ENCODE measurements at regions not wholly inside any gene's neighbourhood (a gene's known extent, or its start where the extent isn't known, plus 50 kb on each side); places are given as distances from the start of the nearest gene placed in this dataset.
"Not testable (repeated sequence)": the region's sequence is repeated elsewhere in the genome, so short reads cannot be mapped to it uniquely, and the experiment has no call there.

- peak in 1 of 3 experiments; percentile 25 for DNase-seq
Observed at GRCh38 chr2:145939949-145940348, 1420.0 kb upstream of the ZEB2 start.

DNA sequence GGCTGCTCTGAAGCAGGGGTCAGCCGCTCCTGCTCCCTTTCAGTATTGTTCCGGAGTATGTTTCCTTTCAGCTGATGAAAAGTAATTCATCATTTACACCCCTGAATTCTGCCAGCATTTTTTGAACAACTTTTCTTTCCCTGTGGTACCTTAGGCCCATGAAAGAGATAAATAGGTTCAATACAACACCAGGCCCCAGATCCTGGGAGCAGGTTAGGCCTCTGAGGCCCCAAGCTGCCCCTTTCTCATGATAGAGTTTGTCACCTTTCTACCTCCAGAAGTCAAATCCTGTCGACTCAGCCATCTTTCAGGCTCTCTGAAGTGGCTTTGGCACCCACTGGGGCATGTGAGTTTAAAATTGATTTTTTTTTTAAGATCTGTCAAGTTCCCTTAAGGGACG lies 1415.1 kb upstream of the ZEB2 start:
- DNase-seq = no peak

GRCh38 chr2:145931781-145932395 lies 1412.0 kb upstream of the ZEB2 start:
- peak in 2 of 3 experiments; percentile 68 to 96 for DNase-seq

GRCh38 chr2:145930318-145930717 lies 1410.4 kb upstream of the ZEB2 start:
- peak in 1 of 3 experiments; percentile 41 for DNase-seq

GRCh38 chr2:145927131-145927950 lies 1407.4 kb upstream of the ZEB2 start:
- no peak for DNase-seq

DNA sequence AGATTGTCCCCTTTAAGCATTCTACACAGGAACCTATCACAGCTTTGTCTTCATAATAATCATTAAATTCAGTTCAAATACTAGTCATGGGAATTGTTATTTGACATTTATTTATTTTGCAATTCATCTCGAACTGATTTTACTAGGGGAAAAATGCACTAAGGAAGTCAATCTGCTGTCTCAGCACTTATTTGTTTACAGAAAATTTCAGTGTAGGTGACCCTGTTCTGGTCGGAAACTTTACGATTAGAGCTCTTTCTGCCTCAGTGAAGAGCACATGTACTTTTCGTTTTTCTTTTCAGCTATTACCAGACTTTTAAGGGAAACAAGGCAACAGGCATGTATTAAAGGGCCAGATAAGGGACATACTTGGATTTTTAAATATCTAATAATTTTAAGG lies 1405.7 kb upstream of the ZEB2 start:
- no peak for DNase-seq

DNA sequence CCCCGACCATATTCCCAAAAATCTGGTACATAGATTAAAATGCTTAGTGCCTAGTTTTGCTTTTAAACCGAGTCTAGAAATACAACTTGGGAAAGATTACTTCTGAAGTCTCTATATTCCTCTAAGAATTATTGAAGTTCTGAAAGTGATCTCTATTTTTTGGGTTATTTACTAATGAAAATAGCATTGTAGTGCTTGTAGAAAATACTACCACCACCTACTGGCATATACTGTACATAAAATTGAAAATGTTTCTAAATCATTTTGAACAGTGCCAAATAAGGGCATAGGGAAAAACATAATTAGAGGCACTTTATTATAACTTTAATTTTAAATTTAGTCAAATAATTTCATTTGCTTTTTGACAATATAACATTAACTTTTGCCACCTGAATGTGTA lies 1399.6 kb upstream of the ZEB2 start:
- no peak for DNase-seq

DNA sequence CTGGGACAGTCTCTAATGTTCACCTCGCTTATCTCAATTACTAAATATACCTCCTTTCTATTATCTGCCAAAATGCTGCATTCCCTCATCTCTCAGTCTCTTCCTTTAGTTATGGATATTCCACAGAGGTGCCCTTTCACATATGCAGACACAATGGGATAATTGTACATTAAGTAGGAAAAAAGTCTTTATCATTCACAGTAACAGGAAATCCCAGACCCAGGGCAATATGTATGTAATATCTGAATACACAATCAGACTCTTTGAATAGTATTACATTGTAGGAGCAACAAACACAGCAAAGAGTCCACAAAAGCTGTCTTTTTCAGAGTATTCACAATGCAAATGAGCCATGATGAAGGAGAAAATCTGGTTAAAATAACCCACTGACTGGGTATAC lies 1399.0 kb upstream of the ZEB2 start:
- DNase-seq = no peak

GRCh38 chr2:145916799-145917198 lies 1396.9 kb upstream of the ZEB2 start:
- DNase-seq = no peak

DNA sequence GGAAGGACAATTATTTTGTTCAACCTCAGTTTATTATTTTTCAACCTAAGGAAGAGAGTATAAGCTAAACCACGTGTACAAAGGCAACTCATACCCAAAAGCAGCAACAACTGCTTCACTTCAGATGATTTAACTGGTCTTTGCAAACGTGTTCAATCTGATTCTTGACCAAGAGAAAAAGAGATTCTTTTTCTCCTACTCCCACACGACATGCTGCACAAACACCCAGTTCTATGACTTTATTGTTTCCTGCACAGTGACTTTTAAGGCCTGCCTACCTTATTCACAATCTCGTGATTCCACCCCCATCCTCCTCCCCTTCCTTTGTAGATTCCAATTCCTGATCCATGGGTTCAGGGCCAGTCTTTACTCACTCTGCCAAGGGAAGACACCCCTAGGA lies 1394.8 kb upstream of the ZEB2 start:
- DNase-seq = no peak

DNA sequence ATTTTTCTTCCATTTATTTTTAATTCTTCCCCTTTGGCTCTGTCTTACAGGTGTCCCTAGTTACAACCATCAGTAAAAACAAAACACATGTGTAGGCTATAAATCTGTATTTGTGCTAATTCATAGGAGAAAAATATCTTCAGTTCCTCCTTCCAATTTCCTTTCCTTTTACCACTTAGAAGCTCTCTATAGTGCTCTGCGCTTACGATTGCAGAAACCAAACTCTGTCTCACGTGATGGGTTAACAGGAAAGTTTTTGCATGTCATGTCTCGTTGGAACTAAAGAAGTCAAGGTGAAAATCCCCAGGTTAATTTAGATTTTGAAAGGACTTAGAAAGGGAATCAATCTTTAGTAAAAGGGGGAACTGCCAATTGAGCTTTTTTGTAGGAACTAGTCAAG lies 1390.5 kb upstream of the ZEB2 start:
- DNase-seq = no peak

DNA sequence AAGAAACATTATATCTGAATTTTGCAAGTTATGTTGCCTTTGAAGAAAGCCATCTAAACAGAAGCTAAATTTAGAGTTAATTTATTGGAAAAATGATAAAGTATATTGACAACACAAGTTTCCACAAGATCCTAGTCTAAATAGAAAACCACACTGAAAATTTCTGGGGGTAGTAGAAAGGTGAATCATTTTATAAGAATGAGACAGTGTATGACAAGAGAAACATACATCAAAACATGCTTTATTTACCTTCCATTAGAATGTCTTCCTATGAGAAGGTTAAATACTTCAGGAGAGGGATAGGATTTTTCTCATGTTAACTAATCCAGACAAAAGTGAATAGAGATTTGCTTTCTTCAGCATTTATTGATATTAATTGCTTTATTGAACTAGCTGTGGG lies 1389.8 kb upstream of the ZEB2 start:
- DNase-seq = no peak

GRCh38 chr2:145909175-145909755 lies 1389.3 kb upstream of the ZEB2 start:
- DNase-seq = no peak

- no peak for DNase-seq
Observed at GRCh38 chr2:145906354-145906753, 1386.4 kb upstream of the ZEB2 start.

- no peak for DNase-seq
Observed at GRCh38 chr2:145905371-145905770, 1385.5 kb upstream of the ZEB2 start.

GRCh38 chr2:145897151-145897550 lies 1377.2 kb upstream of the ZEB2 start:
- no peak for DNase-seq

DNA sequence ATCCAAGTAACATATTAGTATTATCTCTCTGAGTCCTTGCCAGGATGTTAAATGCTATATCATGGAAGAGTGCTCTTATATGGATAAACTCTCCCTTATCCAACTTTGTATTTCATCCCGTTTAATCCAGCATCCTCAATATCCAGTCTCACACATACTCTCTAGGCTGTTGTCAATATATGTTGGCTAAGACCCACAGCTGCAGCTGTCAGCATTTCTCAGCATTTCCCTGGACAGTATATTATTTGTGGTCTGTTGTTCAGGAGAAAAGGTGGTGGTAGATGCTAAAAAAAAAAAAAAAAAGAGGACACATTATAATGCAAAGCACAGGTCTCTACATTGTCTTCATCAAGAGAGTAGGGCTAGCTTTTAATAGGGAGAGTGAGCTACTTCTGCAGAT lies 1368.0 kb upstream of the ZEB2 start:
- DNase-seq = no peak

DNA sequence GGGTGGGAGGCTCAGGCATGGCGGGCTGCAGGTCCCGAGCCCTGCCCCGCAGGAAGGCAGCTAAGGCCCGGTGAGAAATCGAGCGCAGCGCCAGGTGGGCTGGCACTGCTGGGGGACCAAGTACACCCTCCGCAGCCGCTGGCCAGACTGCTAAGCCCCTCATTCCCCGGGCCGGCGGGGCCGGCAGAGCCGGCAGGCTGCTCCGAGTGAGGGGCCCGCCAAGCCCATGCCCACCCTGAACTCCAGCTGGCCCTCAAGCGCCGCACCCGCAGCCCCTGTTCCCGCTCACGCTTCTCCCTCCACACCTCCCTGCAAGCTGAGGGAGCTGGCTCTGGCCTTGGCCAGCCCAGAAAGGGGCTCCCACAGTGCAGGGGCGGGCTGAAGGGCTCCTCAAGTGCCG lies 1361.1 kb upstream of the ZEB2 start:
- not testable (repeated sequence) for DNase-seq

GRCh38 chr2:145875016-145875415 lies 1355.1 kb upstream of the ZEB2 start:
- no peak for DNase-seq

- no peak for DNase-seq
Observed at GRCh38 chr2:145874466-145874865, 1354.5 kb upstream of the ZEB2 start.

DNA sequence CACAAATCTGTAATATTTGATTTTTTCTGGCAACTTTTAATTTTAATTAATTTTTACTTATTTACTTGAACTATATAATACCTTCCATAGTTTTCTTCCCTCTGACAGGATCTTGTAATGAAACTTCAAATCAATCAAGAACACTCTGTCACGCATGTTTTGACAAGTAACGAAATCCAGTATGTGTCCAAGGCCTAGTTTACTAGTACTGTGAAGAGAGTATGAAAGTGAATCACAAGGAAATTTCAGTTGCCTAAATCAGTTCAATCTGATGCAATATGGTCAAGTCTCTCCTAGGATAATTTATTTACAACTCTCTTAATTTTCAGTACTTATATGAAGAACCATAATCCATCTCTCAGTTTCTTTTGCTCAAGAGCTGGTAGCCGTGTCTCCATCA lies 1344.6 kb upstream of the ZEB2 start:
- DNase-seq = no peak

GRCh38 chr2:145861940-145862339 lies 1342.0 kb upstream of the ZEB2 start:
- peak in 2 of 3 experiments; percentile 46 to 85 for DNase-seq

DNA sequence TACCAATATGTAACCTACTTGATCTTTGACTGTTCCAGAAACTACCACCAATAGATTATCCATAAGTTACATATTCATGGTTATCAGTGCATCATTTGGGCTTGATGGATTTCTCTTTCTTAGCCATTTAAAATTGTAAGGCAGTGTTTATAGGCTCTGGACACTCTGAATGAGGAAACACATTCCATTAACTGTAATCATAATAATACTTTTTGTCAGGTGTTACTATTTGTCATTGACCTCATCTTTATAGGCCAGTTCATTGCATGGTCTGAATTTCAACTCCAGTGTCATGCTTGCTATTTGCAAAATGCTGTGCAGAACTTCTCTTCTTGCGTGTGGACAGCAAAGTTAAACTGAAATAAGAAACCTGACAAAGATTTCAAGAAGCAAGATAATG lies 1340.2 kb upstream of the ZEB2 start:
- no peak for DNase-seq

DNA sequence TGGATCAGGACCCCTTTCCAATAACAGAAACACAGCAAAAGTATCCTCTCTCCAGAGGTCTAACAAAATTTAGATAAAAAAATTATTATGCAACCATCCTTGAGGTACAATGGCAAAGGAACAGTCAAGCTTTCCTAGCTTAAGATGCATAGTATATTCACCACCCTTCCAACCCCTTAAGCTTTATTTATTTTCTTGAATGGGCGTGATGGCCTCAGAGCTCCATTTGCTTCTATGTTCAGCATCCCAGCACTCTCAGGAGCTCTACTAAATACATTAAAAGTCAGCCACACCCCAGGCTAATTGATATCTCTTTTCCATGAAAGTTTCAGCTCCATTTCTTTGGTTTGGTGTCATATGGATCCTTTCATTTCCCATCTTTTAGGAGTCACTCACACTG lies 1335.2 kb upstream of the ZEB2 start:
- no peak for DNase-seq
